ENCODE measurements at regions not wholly inside any gene's neighbourhood (a gene's known extent, or its start where the extent isn't known, plus 50 kb on each side); places are given as distances from the start of the nearest gene placed in this dataset.

GRCh38 chr2:49832555-49832954, 678.2 kb upstream of the FSHR start (continued):
- TF ChIP-seq FOSL1 (IDR thresholded peaks at IDR 0.05; ENCODE audit: low read depth) (no peak), ATF3 (IDR thresholded peaks at IDR 0.05) (no peak), JUND (IDR thresholded peaks at IDR 0.05) (no peak)

- Histone ChIP-seq H3K4me2 (ENCODE audit: low read length) (no peak overlapping the region), H2AFZ (ENCODE audit: low read depth, low read length, poor library complexity, severe bottlenecking) (no peak overlapping the region), H4K20me1 (ENCODE audit: insufficient read depth) (no peaks in the 10 kb centered on the region), H3K4me3 (replicated peaks in 1 of 2; ENCODE audit: low read depth in 1 of 2, low read length in 2 of 2) (no peak overlapping the region), H3K36me3 (ENCODE audit: control insufficient read depth in 1 of 2, insufficient read depth in 2 of 2, low read length in 2 of 2) (no peaks in the 10 kb centered on the region), H3K9me2 (ENCODE audit: insufficient read depth) (no peaks in the 10 kb centered on the region), H3K27ac (ENCODE audit: low read depth, low read length) (no peak overlapping the region), H3K9me3 (ENCODE audit: control insufficient read depth in 1 of 2, insufficient read depth in 1 of 2, low read depth in 1 of 2, low read length in 2 of 2) (peaks cover 0 to 4% of the 10 kb centered on the region in 2 experiments; a peak in 2 of 4 replicates), H3K9ac (ENCODE audit: low read length) (no peak overlapping the region), H3K4me1 (ENCODE audit: control insufficient read depth in 1 of 2, insufficient read depth in 2 of 2, low read length in 2 of 2) (no peaks in the 10 kb centered on the region), H3K27me3 (ENCODE audit: insufficient read depth, low read length) (no peaks in the 10 kb centered on the region), H3K79me2 (ENCODE audit: insufficient read depth, low read length) (no peaks in the 10 kb centered on the region)
- DNase-seq (ENCODE audit: low read depth, low spot score) (no peak), ATAC-seq (no peak)
- BruUV-seq (replicated peaks) = no TSS peak
- CTCF ChIA-PET = no interaction called here
- POLR2A ChIA-PET = no interaction called here
- TF ChIP-seq ELF1 (IDR thresholded peaks at IDR 0.05; ENCODE audit: borderline replicate concordance, low read depth) (no peak), JUND (IDR thresholded peaks at IDR 0.05) (no peak)
- intact Hi-C loops (cut with micrococcal nuclease) = no loop called here
- RAD21 ChIA-PET (ENCODE audit: low non-redundant PET in 1 of 2, low total read pairs in 2 of 2, uncharacterized antibody in 2 of 2, unreplicated experiment in 2 of 2) = no interaction called here
Observed at GRCh38 chr2:49831698-49832367, 677.5 kb upstream of the FSHR start.

- Histone ChIP-seq H3K4me2 (ENCODE audit: low read length) (no peak overlapping the region), H3K9me2 (ENCODE audit: insufficient read depth) (no peaks in the 10 kb centered on the region), H3K9me3 (ENCODE audit: control insufficient read depth in 1 of 2, insufficient read depth in 1 of 2, low read depth in 1 of 2, low read length in 2 of 2) (no peaks in the 10 kb centered on the region; a peak in 2 of 4 replicates), H3K27me3 (ENCODE audit: insufficient read depth, low read length) (no peaks in the 10 kb centered on the region), H4K20me1 (ENCODE audit: insufficient read depth) (no peaks in the 10 kb centered on the region), H3K4me3 (replicated peaks in 1 of 2; ENCODE audit: low read depth in 1 of 2, low read length in 2 of 2) (no peak overlapping the region), H3K9ac (ENCODE audit: low read length) (no peak overlapping the region), H3K4me1 (ENCODE audit: control insufficient read depth in 1 of 2, insufficient read depth in 2 of 2, low read length in 2 of 2) (no peaks in the 10 kb centered on the region), H3K36me3 (ENCODE audit: control insufficient read depth in 1 of 2, insufficient read depth in 2 of 2, low read length in 2 of 2) (no peaks in the 10 kb centered on the region), H3K27ac (ENCODE audit: low read depth, low read length) (no peak overlapping the region), H2AFZ (ENCODE audit: low read depth, low read length, poor library complexity, severe bottlenecking) (no peak overlapping the region), H3K79me2 (ENCODE audit: insufficient read depth, low read length) (no peaks in the 10 kb centered on the region)
- no peak for ATAC-seq
- no peak for DNase-seq (ENCODE audit: low read depth, low spot score)
- ChIA-PET POLR2A (no interaction called here), RAD21 (ENCODE audit: low non-redundant PET in 1 of 2, low total read pairs in 2 of 2, uncharacterized antibody in 2 of 2, unreplicated experiment in 2 of 2) (no interaction called here), CTCF (no interaction called here)
- intact Hi-C loops (cut with micrococcal nuclease) = no loop called here
- BruUV-seq (replicated peaks) = no TSS peak
- TF ChIP-seq ZNF274 (IDR thresholded peaks at IDR 0.05; ENCODE audit: low read depth, low read length) (no peak), ELF1 (IDR thresholded peaks at IDR 0.05; ENCODE audit: borderline replicate concordance, low read depth) (no peak), CEBPB (IDR thresholded peaks at IDR 0.05; ENCODE audit: low read depth) (no peak), EZH2phosphoT487 (IDR thresholded peaks at IDR 0.05; ENCODE audit: borderline replicate concordance) (no peak), ATF3 (IDR thresholded peaks at IDR 0.05) (no peak), ZBTB33 (IDR thresholded peaks at IDR 0.05; ENCODE audit: extremely low read depth, insufficient replicate concordance, low read length) (no peak), CBX3 (IDR thresholded peaks at IDR 0.05; ENCODE audit: low read depth) (no peak), JUND (IDR thresholded peaks at IDR 0.05) (no peak), SRF (IDR thresholded peaks at IDR 0.05; ENCODE audit: low read depth) (no peak), YY1 (IDR thresholded peaks at IDR 0.05; ENCODE audit: extremely low read depth, insufficient replicate concordance, low read depth, low read length) (no peak)
Observed at GRCh38 chr2:49830846-49831245, 676.5 kb upstream of the FSHR start.
